Epithelial cell of prostate (primary cell): ENCODE measurements at regions not wholly inside any gene's neighbourhood (a gene's known extent, or its start where the extent isn't known, plus 50 kb on each side); places are given as distances from the start of the nearest gene placed in this dataset.
"Not testable (repeated sequence)": the region's sequence is repeated elsewhere in the genome, so short reads cannot be mapped to it uniquely, and the experiment has no call there.

Experiments used
- DNase-seq: peaks from one replicate; pipeline ENCODE4 v3.0.0-alpha.2; 2011; ENCODE audit warnings: low read depth, low spot score
- H3K27ac ChIP-seq: fragments of 450-650 bp; 2 replicates; pipeline ENCODE4 v1.5.1; 2017; ENCODE audit warnings: mild to moderate bottlenecking

GRCh38 chr10:30560326-30560725 lies 69.2 kb downstream of the LYZL2 start:
- no peak for DNase-seq
- no peak overlapping the region for H3K27ac ChIP-seq

GRCh38 chr10:30559180-30559579 lies 70.4 kb downstream of the LYZL2 start:
- no peak for DNase-seq
- H3K27ac ChIP-seq, result no peak overlapping the region

- no peak for DNase-seq
- H3K27ac ChIP-seq, result no peak overlapping the region
These were observed 71.1 kb downstream of the LYZL2 start for GRCh38 chr10:30558411-30558810.

GRCh38 chr10:30557884-30558283 lies 71.7 kb downstream of the LYZL2 start:
- no peak overlapping the region for H3K27ac ChIP-seq
- no peak for DNase-seq

- no peak for DNase-seq
- peak overlapping the region; percentile 2 for H3K27ac ChIP-seq
These were observed 73.4 kb downstream of the LYZL2 start for GRCh38 chr10:30556189-30556588.

- DNase-seq, result no peak
- no peak overlapping the region for H3K27ac ChIP-seq
These were observed 74.1 kb downstream of the LYZL2 start for GRCh38 chr10:30555465-30555864.

- DNase-seq, result no peak
- H3K27ac ChIP-seq, result no peak overlapping the region
These were observed 75.1 kb downstream of the LYZL2 start for GRCh38 chr10:30554440-30554825.

- DNase-seq, result no peak
- no peak overlapping the region for H3K27ac ChIP-seq
These were observed 75.7 kb downstream of the LYZL2 start for GRCh38 chr10:30553626-30554439.

GRCh38 chr10:30553018-30553625 lies 76.4 kb downstream of the LYZL2 start:
- no peak overlapping the region for H3K27ac ChIP-seq
- DNase-seq, result no peak

GRCh38 chr10:30550967-30551815 lies 78.4 kb downstream of the LYZL2 start:
- DNase-seq, result no peak
- no peak overlapping the region for H3K27ac ChIP-seq

- not testable (repeated sequence) for H3K27ac ChIP-seq, DNase-seq
These were observed 80.3 kb downstream of the LYZL2 start for GRCh38 chr10:30549134-30549687.

GRCh38 chr10:30546511-30546910 lies 83.0 kb downstream of the LYZL2 start:
- no peak for DNase-seq
- no peak overlapping the region for H3K27ac ChIP-seq

- H3K27ac ChIP-seq, result no peak overlapping the region
- DNase-seq, result no peak
These were observed 86.7 kb downstream of the LYZL2 start for GRCh38 chr10:30542895-30543288.

- H3K27ac ChIP-seq, result no peak overlapping the region
- DNase-seq, result no peak
These were observed 87.3 kb downstream of the LYZL2 start for GRCh38 chr10:30542001-30542894.

GRCh38 chr10:30540276-30540675 lies 89.3 kb downstream of the LYZL2 start:
- no peak overlapping the region for H3K27ac ChIP-seq
- DNase-seq, result no peak

GRCh38 chr10:30538086-30538485 lies 91.5 kb downstream of the LYZL2 start:
- DNase-seq, result no peak
- H3K27ac ChIP-seq, result no peak overlapping the region

GRCh38 chr10:30537586-30537985 lies 92.0 kb downstream of the LYZL2 start:
- DNase-seq, result no peak
- no peak overlapping the region for H3K27ac ChIP-seq

GRCh38 chr10:30537158-30537557 lies 92.4 kb downstream of the LYZL2 start:
- H3K27ac ChIP-seq, DNase-seq: not testable (repeated sequence)

GRCh38 chr10:30536578-30536977 lies 93.0 kb downstream of the LYZL2 start:
- no peak overlapping the region for H3K27ac ChIP-seq
- DNase-seq, result no peak

- DNase-seq, result no peak
- no peak overlapping the region for H3K27ac ChIP-seq
These were observed 93.9 kb downstream of the LYZL2 start for GRCh38 chr10:30535677-30536076.
